ENCODE measurements at regions not wholly inside any gene's neighbourhood (a gene's known extent, or its start where the extent isn't known, plus 50 kb on each side); places are given as distances from the start of the nearest gene placed in this dataset.
A peak's percentile ranks its signal among the peaks of the same experiment; 100 is the strongest.

DNA sequence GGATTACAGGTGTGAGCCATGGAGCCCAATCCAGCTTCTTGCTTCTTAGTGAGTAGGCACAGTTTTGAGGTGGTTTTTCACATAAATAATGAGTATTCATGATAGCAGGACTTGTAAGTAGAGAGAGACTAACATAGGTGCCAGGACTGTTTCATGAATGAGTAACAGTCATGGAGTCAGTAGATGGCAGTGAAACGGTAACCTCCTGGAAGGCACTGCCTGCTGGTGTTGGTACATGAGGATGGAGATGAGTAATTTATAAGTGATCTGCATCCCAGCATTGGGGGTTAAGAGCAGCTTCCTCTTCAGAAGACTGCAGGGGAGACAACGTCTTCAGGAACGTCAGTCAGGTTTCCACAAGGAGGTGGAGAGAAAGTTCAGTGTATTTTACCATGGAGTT is 143.8 kb downstream of the HAUS1 start:
- H3K79me2 ChIP-seq (ENCODE audit: low read depth), result no peaks in the 10 kb centered on the region
- H3K4me3 ChIP-seq, result no peak overlapping the region
- Mint-ChIP-seq H3K27me3 (ENCODE audit: insufficient read depth, low read depth) (no peaks in the 10 kb centered on the region), H3K36me3 (no peaks in the 10 kb centered on the region), H3K27ac (peak overlapping the region; percentile 30), H3K9me3 (no peaks in the 10 kb centered on the region), H3K4me3 (no peak overlapping the region), H3K4me1 (peaks cover 12% of the 10 kb centered on the region)
- no peaks in the 10 kb centered on the region for H3K4me1 ChIP-seq
- H2AFZ ChIP-seq (replicated peaks), result no peak overlapping the region
- H3K27me3 ChIP-seq, result no peaks in the 10 kb centered on the region
- no peak for DNase-seq (ENCODE audit: low spot score)
- H3K9ac ChIP-seq, result no peak overlapping the region
- no peaks in the 10 kb centered on the region for H3K9me3 ChIP-seq (ENCODE audit: low read depth)
- H3K36me3 ChIP-seq, result no peaks in the 10 kb centered on the region
- H3F3A ChIP-seq (ENCODE audit: low read depth), result no peaks in the 10 kb centered on the region
- TF ChIP-seq, protein P1, sequence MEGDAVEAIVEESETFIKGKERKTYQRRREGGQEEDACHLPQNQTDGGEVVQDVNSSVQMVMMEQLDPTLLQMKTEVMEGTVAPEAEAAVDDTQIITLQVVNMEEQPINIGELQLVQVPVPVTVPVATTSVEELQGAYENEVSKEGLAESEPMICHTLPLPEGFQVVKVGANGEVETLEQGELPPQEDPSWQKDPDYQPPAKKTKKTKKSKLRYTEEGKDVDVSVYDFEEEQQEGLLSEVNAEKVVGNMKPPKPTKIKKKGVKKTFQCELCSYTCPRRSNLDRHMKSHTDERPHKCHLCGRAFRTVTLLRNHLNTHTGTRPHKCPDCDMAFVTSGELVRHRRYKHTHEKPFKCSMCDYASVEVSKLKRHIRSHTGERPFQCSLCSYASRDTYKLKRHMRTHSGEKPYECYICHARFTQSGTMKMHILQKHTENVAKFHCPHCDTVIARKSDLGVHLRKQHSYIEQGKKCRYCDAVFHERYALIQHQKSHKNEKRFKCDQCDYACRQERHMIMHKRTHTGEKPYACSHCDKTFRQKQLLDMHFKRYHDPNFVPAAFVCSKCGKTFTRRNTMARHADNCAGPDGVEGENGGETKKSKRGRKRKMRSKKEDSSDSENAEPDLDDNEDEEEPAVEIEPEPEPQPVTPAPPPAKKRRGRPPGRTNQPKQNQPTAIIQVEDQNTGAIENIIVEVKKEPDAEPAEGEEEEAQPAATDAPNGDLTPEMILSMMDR (IDR thresholded peaks at IDR 0.05), result no peak
- no peak for TF ChIP-seq EZH2phosphoT487 (IDR thresholded peaks at IDR 0.05)
- no peak for TF ChIP-seq EZH2 (IDR thresholded peaks at IDR 0.05)
- no peak overlapping the region for H3K4me2 ChIP-seq
- H3K27ac ChIP-seq, result no peak overlapping the region
- no peaks in the 10 kb centered on the region for H4K20me1 ChIP-seq (ENCODE audit: low read depth)

DNA sequence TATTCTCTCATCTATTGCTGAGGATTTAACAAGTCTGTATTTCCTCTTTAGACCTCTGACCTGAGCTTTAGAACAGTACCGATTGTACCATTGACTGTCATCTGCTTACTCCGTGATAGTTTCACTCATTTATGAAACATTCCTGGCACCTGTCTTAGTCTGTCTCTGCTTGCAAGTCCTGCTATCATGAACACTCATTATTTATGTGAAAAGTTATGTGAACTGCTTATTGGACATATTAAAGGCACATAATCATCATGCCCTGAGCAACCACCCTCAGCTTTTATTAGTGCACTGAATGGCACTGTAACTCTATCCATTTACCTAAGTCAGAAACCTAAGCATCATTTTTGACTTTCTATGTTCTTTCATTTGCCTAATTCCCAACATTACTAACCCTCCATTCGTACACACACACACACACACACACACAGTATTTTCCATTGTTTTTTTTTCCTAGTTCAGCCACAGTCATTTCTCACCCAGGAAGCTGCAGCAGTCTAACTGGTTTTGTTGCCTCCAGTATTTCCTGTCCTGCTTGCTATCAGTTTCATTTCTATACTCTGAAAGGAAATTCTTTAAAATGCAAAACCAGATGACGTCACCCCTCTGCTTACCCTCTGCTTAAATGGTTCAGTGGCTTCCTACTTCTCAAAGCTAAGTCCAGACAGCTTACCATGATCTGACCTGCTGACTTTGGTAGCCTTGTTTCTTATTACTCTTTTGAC is 146.1 kb downstream of the HAUS1 start:
- Histone ChIP-seq H3K4me3 (no peak overlapping the region), H3K9ac (no peak overlapping the region), H3K4me2 (no peak overlapping the region), H3K36me3 (no peaks in the 10 kb centered on the region), H3K9me3 (ENCODE audit: low read depth) (no peaks in the 10 kb centered on the region), H3F3A (ENCODE audit: low read depth) (no peaks in the 10 kb centered on the region), H3K27ac (no peak overlapping the region), H3K4me1 (no peaks in the 10 kb centered on the region), H3K27me3 (no peaks in the 10 kb centered on the region), H4K20me1 (ENCODE audit: low read depth) (no peaks in the 10 kb centered on the region), H2AFZ (replicated peaks) (no peak overlapping the region), H3K79me2 (ENCODE audit: low read depth) (no peaks in the 10 kb centered on the region)
- TF ChIP-seq, protein P1 (IDR thresholded peaks at IDR 0.05), result no peak
- TF ChIP-seq EZH2 (IDR thresholded peaks at IDR 0.05) (no peak), EZH2phosphoT487 (IDR thresholded peaks at IDR 0.05) (no peak)
- DNase-seq (ENCODE audit: low spot score), result no peak
- Mint-ChIP-seq H3K27me3 (ENCODE audit: insufficient read depth, low read depth) (no peaks in the 10 kb centered on the region), H3K4me3 (no peak overlapping the region), H3K27ac (no peak overlapping the region), H3K9me3 (no peaks in the 10 kb centered on the region), H3K36me3 (peaks cover 4% of the 10 kb centered on the region), H3K4me1 (peaks cover 12% of the 10 kb centered on the region)

DNA sequence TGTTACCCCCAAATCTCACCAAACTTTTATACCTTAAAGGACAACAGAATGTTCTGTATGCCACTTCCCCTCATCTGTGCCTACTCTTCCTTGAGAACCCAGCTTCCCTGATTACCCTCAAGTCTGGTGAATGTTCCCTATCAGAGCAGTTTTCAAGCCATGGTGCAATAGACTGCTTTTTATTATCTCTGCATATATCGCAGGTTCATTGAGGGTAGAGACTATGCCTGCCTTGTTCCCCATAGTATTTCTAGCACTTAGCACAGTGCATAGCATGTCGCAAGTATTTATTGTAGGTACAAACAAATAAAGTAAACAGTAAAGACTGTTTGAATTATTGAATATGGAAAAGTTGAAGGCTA is 146.6 kb downstream of the HAUS1 start:
- H3F3A ChIP-seq (ENCODE audit: low read depth), result no peaks in the 10 kb centered on the region
- no peaks in the 10 kb centered on the region for H3K9me3 Mint-ChIP-seq
- no peak overlapping the region for H3K4me3 Mint-ChIP-seq
- TF ChIP-seq EZH2 (IDR thresholded peaks at IDR 0.05) (no peak), EZH2phosphoT487 (IDR thresholded peaks at IDR 0.05) (no peak)
- TF ChIP-seq, protein P1 (IDR thresholded peaks at IDR 0.05), result no peak
- no peaks in the 10 kb centered on the region for H3K36me3 ChIP-seq
- H3K27me3 ChIP-seq, result no peaks in the 10 kb centered on the region
- no peaks in the 10 kb centered on the region for H3K27me3 Mint-ChIP-seq (ENCODE audit: insufficient read depth, low read depth)
- peaks cover 4% of the 10 kb centered on the region for H3K36me3 Mint-ChIP-seq
- no peaks in the 10 kb centered on the region for H3K4me1 ChIP-seq
- H3K27ac ChIP-seq, result no peak overlapping the region
- H3K4me1 Mint-ChIP-seq, result peaks cover 12% of the 10 kb centered on the region
- no peak overlapping the region for H3K4me3 ChIP-seq
- no peak overlapping the region for H3K27ac Mint-ChIP-seq
- no peaks in the 10 kb centered on the region for H3K9me3 ChIP-seq (ENCODE audit: low read depth)
- H3K79me2 ChIP-seq (ENCODE audit: low read depth), result no peaks in the 10 kb centered on the region
- H2AFZ ChIP-seq (replicated peaks), result no peak overlapping the region
- H3K9ac ChIP-seq, result no peak overlapping the region
- no peaks in the 10 kb centered on the region for H4K20me1 ChIP-seq (ENCODE audit: low read depth)
- no peak overlapping the region for H3K4me2 ChIP-seq
- no peak for DNase-seq (ENCODE audit: low spot score)
